ENCODE measurements at regions not wholly inside any gene's neighbourhood (a gene's known extent, or its start where the extent isn't known, plus 50 kb on each side); places are given as distances from the start of the nearest gene placed in this dataset.

- no peak for TF ChIP-seq MED1 (CRISPR knock-in tag; IDR thresholded peaks at IDR 0.05; ENCODE audit: borderline replicate concordance)
- TF ChIP-seq SMARCE1 (IDR thresholded peaks at IDR 0.05): no peak
- TF ChIP-seq TARDBP (IDR thresholded peaks at IDR 0.05): no peak
- no peak for TF ChIP-seq ZNF24 (IDR thresholded peaks at IDR 0.05)
- no peak for TF ChIP-seq REST (IDR thresholded peaks at IDR 0.05; ENCODE audit: borderline replicate concordance)
- TF ChIP-seq REST (CRISPR knock-in tag; IDR thresholded peaks at IDR 0.05; ENCODE audit: low read depth): no peak
- no peak for TF ChIP-seq POLR2A (conservative IDR thresholded peaks at IDR 0.05)
- TF ChIP-seq, protein P1, sequence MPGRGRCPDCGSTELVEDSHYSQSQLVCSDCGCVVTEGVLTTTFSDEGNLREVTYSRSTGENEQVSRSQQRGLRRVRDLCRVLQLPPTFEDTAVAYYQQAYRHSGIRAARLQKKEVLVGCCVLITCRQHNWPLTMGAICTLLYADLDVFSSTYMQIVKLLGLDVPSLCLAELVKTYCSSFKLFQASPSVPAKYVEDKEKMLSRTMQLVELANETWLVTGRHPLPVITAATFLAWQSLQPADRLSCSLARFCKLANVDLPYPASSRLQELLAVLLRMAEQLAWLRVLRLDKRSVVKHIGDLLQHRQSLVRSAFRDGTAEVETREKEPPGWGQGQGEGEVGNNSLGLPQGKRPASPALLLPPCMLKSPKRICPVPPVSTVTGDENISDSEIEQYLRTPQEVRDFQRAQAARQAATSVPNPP (IDR thresholded peaks at IDR 0.05; ENCODE audit: borderline replicate concordance, insufficient read depth, insufficient read length): no peak
- TF ChIP-seq, protein P2, sequence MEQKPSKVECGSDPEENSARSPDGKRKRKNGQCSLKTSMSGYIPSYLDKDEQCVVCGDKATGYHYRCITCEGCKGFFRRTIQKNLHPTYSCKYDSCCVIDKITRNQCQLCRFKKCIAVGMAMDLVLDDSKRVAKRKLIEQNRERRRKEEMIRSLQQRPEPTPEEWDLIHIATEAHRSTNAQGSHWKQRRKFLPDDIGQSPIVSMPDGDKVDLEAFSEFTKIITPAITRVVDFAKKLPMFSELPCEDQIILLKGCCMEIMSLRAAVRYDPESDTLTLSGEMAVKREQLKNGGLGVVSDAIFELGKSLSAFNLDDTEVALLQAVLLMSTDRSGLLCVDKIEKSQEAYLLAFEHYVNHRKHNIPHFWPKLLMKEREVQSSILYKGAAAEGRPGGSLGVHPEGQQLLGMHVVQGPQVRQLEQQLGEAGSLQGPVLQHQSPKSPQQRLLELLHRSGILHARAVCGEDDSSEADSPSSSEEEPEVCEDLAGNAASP (IDR thresholded peaks at IDR 0.05): no peak
- no peak for TF ChIP-seq IRF2 (CRISPR knock-in tag; IDR thresholded peaks at IDR 0.05)
- TF ChIP-seq NBN (IDR thresholded peaks at IDR 0.05; ENCODE audit: low read depth): no peak
- no peak for TF ChIP-seq RCOR1 (IDR thresholded peaks at IDR 0.05; ENCODE audit: borderline replicate concordance in 1 of 2, low read depth in 2 of 2, low read length in 2 of 2)
These were observed 122.7 kb downstream of the PAPOLA start for GRCh38 chr14:96624661-96625425.

Data from K562 (cell line).